ENCODE measurements at regions not wholly inside any gene's neighbourhood (a gene's known extent, or its start where the extent isn't known, plus 50 kb on each side); places are given as distances from the start of the nearest gene placed in this dataset.

- no peaks in the 10 kb centered on the region for H3K9me3 ChIP-seq (ENCODE audit: low read length)
- no peak overlapping the region for H3K27ac ChIP-seq (ENCODE audit: low read depth, low read length)
- no peaks in the 10 kb centered on the region for H3K36me3 ChIP-seq (ENCODE audit: insufficient read depth, low read length)
- CTCF ChIA-PET: no interaction called here
- H3K4me1 ChIP-seq (ENCODE audit: insufficient read depth, low read length): no peaks in the 10 kb centered on the region
- no peak overlapping the region for H3K27ac Mint-ChIP-seq
- DNase-seq: no peak
- POLR2A ChIA-PET: no interaction called here
- H3K4me3 Mint-ChIP-seq: no peak overlapping the region
- H3K27me3 ChIP-seq (ENCODE audit: insufficient read depth, low read length, poor library complexity, severe bottlenecking): no peaks in the 10 kb centered on the region
- no peak overlapping the region for H3K4me3 ChIP-seq (ENCODE audit: low read length)
- no peaks in the 10 kb centered on the region for H3K36me3 Mint-ChIP-seq
- no peaks in the 10 kb centered on the region for H3K4me1 Mint-ChIP-seq
- H3K9me3 Mint-ChIP-seq: no peaks in the 10 kb centered on the region
- peaks cover 5 to 6% of the 10 kb centered on the region in 2 donors for H3K27me3 Mint-ChIP-seq
These were observed 106.9 kb upstream of the F3 start for GRCh38 chr1:94648225-94649007.

DNA sequence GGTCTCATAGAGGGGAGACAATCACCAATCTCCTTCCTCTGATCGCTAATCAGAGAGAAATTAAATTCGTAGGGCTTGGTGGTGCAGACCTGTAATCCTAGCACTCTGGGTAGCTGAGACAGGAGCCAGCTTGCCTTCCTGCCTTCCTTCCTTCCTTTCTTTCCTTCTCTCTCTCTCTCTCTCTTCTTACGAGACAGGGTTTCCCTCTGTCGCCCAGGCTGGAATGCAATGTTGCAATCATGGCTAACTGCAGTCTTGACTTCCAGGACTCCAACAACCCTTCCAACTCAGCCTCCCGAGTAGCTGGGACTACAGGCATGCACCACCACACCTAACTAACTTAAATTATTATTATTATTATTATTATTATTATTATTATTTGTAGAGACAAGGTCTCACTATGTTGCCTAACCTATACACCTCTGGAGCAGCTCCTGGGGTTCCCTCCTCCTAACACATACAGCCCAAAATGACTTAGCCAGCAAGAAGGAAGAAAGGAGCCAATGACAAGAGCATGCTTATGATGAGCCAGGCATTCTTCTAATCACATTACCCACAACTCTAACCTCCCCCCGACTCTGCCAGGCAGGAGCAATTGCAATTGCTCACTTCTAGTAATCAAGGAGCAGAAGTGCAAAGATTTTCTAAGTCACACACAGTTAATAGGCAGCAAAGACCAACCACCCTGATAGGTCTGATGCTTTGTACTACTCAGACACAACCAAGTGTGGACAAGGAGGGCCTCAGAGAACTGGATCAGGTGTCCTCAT lies 105.4 kb upstream of the F3 start:
- H3K27me3 ChIP-seq (ENCODE audit: insufficient read depth, low read length, poor library complexity, severe bottlenecking): no peaks in the 10 kb centered on the region
- no peaks in the 10 kb centered on the region for H3K9me3 Mint-ChIP-seq
- H3K9me3 ChIP-seq (ENCODE audit: low read length): no peaks in the 10 kb centered on the region
- no peak for DNase-seq
- no peaks in the 10 kb centered on the region for H3K4me1 Mint-ChIP-seq
- no peaks in the 10 kb centered on the region for H3K4me1 ChIP-seq (ENCODE audit: insufficient read depth, low read length)
- no peaks in the 10 kb centered on the region for H3K36me3 Mint-ChIP-seq
- no peak overlapping the region for H3K27ac Mint-ChIP-seq
- H3K36me3 ChIP-seq (ENCODE audit: insufficient read depth, low read length): no peaks in the 10 kb centered on the region
- peaks cover 5 to 6% of the 10 kb centered on the region in 2 donors for H3K27me3 Mint-ChIP-seq
- POLR2A ChIA-PET: no interaction called here
- no peak overlapping the region for H3K27ac ChIP-seq (ENCODE audit: low read depth, low read length)
- CTCF ChIA-PET: no interaction called here
- no peak overlapping the region for H3K4me3 ChIP-seq (ENCODE audit: low read length)
- no peak overlapping the region for H3K4me3 Mint-ChIP-seq

DNA sequence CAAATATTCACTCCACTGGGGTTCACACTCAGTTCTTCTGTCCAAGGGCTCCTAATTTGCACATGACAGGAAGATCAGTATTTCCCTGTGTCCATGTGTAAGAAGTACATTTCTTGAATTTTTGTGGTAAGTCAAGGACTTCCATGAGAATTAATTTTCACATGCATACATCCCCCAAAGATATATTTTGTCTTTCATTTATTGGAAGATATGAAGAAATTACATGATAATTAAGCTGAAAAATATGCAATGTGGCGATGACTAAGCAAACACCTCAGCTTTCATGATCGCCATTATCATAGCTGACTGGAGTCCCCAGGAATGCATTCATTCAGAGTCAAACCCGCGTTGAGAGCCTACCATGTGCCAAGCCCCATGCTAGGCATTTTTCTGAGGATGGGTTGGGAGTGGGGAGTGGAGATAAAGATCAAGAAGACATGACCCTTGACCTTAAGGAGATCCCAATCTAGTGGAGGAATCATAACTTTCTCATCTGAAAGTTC lies 104.6 kb upstream of the F3 start:
- Histone ChIP-seq H3K27me3 (ENCODE audit: insufficient read depth, low read length, poor library complexity, severe bottlenecking) (no peaks in the 10 kb centered on the region), H3K4me3 (ENCODE audit: low read length) (no peak overlapping the region), H3K27ac (ENCODE audit: low read depth, low read length) (no peak overlapping the region), H3K9me3 (ENCODE audit: low read length) (no peaks in the 10 kb centered on the region), H3K36me3 (ENCODE audit: insufficient read depth, low read length) (no peaks in the 10 kb centered on the region), H3K4me1 (ENCODE audit: insufficient read depth, low read length) (no peaks in the 10 kb centered on the region)
- no peak for DNase-seq
- CTCF ChIA-PET: no interaction called here
- Mint-ChIP-seq H3K9me3 (no peaks in the 10 kb centered on the region), H3K4me3 (no peak overlapping the region), H3K27ac (no peak overlapping the region), H3K4me1 (no peaks in the 10 kb centered on the region), H3K27me3 (peaks cover 2 to 3% of the 10 kb centered on the region in 2 donors), H3K36me3 (no peaks in the 10 kb centered on the region)
- POLR2A ChIA-PET: no interaction called here

GRCh38 chr1:94644352-94644751 lies 102.8 kb upstream of the F3 start:
- H3K27me3 Mint-ChIP-seq: peaks cover 2 to 3% of the 10 kb centered on the region in 2 donors
- no peaks in the 10 kb centered on the region for H3K4me1 Mint-ChIP-seq
- H3K4me3 Mint-ChIP-seq: no peak overlapping the region
- no peaks in the 10 kb centered on the region for H3K9me3 Mint-ChIP-seq
- CTCF ChIA-PET: interaction anchor here (0.6 kb wide), 1 partner anchor 73 kb away, joined by 4 read pairs; no protein-coding TSS in a partner anchor
- POLR2A ChIA-PET: no interaction called here
- Histone ChIP-seq H3K4me3 (ENCODE audit: low read length) (no peak overlapping the region), H3K4me1 (ENCODE audit: insufficient read depth, low read length) (no peaks in the 10 kb centered on the region), H3K27ac (ENCODE audit: low read depth, low read length) (no peak overlapping the region), H3K36me3 (ENCODE audit: insufficient read depth, low read length) (no peaks in the 10 kb centered on the region), H3K9me3 (ENCODE audit: low read length) (no peaks in the 10 kb centered on the region), H3K27me3 (ENCODE audit: insufficient read depth, low read length, poor library complexity, severe bottlenecking) (no peaks in the 10 kb centered on the region)
- H3K27ac Mint-ChIP-seq: no peak overlapping the region
- no peaks in the 10 kb centered on the region for H3K36me3 Mint-ChIP-seq
- DNase-seq: no peak

- ChIA-PET POLR2A (no interaction called here), CTCF (no interaction called here)
- no peaks in the 10 kb centered on the region for H3K4me1 ChIP-seq (ENCODE audit: insufficient read depth, low read length)
- peaks cover 2 to 3% of the 10 kb centered on the region in 2 donors for H3K27me3 Mint-ChIP-seq
- no peaks in the 10 kb centered on the region for H3K4me1 Mint-ChIP-seq
- H3K36me3 ChIP-seq (ENCODE audit: insufficient read depth, low read length): no peaks in the 10 kb centered on the region
- H3K27ac ChIP-seq (ENCODE audit: low read depth, low read length): no peak overlapping the region
- H3K9me3 ChIP-seq (ENCODE audit: low read length): no peaks in the 10 kb centered on the region
- no peak overlapping the region for H3K4me3 Mint-ChIP-seq
- no peak overlapping the region for H3K27ac Mint-ChIP-seq
- H3K27me3 ChIP-seq (ENCODE audit: insufficient read depth, low read length, poor library complexity, severe bottlenecking): no peaks in the 10 kb centered on the region
- no peaks in the 10 kb centered on the region for H3K36me3 Mint-ChIP-seq
- DNase-seq: no peak
- no peak overlapping the region for H3K4me3 ChIP-seq (ENCODE audit: low read length)
- H3K9me3 Mint-ChIP-seq: no peaks in the 10 kb centered on the region
These were observed 102.3 kb upstream of the F3 start for GRCh38 chr1:94643819-94644218.

GRCh38 chr1:94642617-94643321 lies 101.2 kb upstream of the F3 start:
- no peaks in the 10 kb centered on the region for H3K9me3 Mint-ChIP-seq
- POLR2A ChIA-PET: no interaction called here
- no peaks in the 10 kb centered on the region for H3K4me1 Mint-ChIP-seq
- no peaks in the 10 kb centered on the region for H3K27me3 ChIP-seq (ENCODE audit: insufficient read depth, low read length, poor library complexity, severe bottlenecking)
- CTCF ChIA-PET: no interaction called here
- no peaks in the 10 kb centered on the region for H3K36me3 ChIP-seq (ENCODE audit: insufficient read depth, low read length)
- no peak overlapping the region for H3K4me3 Mint-ChIP-seq
- no peak overlapping the region for H3K27ac ChIP-seq (ENCODE audit: low read depth, low read length)
- no peak for DNase-seq
- peaks cover 2 to 3% of the 10 kb centered on the region in 2 donors for H3K27me3 Mint-ChIP-seq
- no peak overlapping the region for H3K27ac Mint-ChIP-seq
- no peaks in the 10 kb centered on the region for H3K4me1 ChIP-seq (ENCODE audit: insufficient read depth, low read length)
- no peak overlapping the region for H3K4me3 ChIP-seq (ENCODE audit: low read length)
- H3K36me3 Mint-ChIP-seq: no peaks in the 10 kb centered on the region
- H3K9me3 ChIP-seq (ENCODE audit: low read length): no peaks in the 10 kb centered on the region

- no peak for DNase-seq
- ChIA-PET CTCF (no interaction called here), POLR2A (no interaction called here)
- H3K4me1 ChIP-seq (ENCODE audit: insufficient read depth, low read length): no peaks in the 10 kb centered on the region
- Mint-ChIP-seq H3K4me3 (no peak overlapping the region), H3K4me1 (no peaks in the 10 kb centered on the region), H3K36me3 (peaks cover 0 to 1% (median 0%) of the 10 kb centered on the region in 3 donors), H3K9me3 (no peaks in the 10 kb centered on the region), H3K27me3 (no peaks in the 10 kb centered on the region), H3K27ac (no peak overlapping the region)
- H3K27ac ChIP-seq (ENCODE audit: low read depth, low read length): no peak overlapping the region
- no peak overlapping the region for H3K4me3 ChIP-seq (ENCODE audit: low read length)
- no peaks in the 10 kb centered on the region for H3K36me3 ChIP-seq (ENCODE audit: insufficient read depth, low read length)
- H3K27me3 ChIP-seq (ENCODE audit: insufficient read depth, low read length, poor library complexity, severe bottlenecking): no peaks in the 10 kb centered on the region
- no peaks in the 10 kb centered on the region for H3K9me3 ChIP-seq (ENCODE audit: low read length)
These were observed 100.4 kb upstream of the F3 start for GRCh38 chr1:94641990-94642389.

- H3K27ac Mint-ChIP-seq: no peak overlapping the region
- ChIA-PET CTCF (no interaction called here), POLR2A (no interaction called here)
- H3K9me3 ChIP-seq (ENCODE audit: low read length): no peaks in the 10 kb centered on the region
- peaks cover 0 to 2% of the 10 kb centered on the region in 2 donors for H3K27me3 Mint-ChIP-seq
- no peaks in the 10 kb centered on the region for H3K36me3 ChIP-seq (ENCODE audit: insufficient read depth, low read length)
- no peaks in the 10 kb centered on the region for H3K4me1 ChIP-seq (ENCODE audit: insufficient read depth, low read length)
- no peaks in the 10 kb centered on the region for H3K27me3 ChIP-seq (ENCODE audit: insufficient read depth, low read length, poor library complexity, severe bottlenecking)
- DNase-seq: no peak
- no peak overlapping the region for H3K4me3 ChIP-seq (ENCODE audit: low read length)
- no peak overlapping the region for H3K27ac ChIP-seq (ENCODE audit: low read depth, low read length)
- H3K4me3 Mint-ChIP-seq: no peak overlapping the region
- H3K4me1 Mint-ChIP-seq: no peaks in the 10 kb centered on the region
- peaks cover 0 to 1% (median 0%) of the 10 kb centered on the region in 3 donors for H3K36me3 Mint-ChIP-seq
- no peaks in the 10 kb centered on the region for H3K9me3 Mint-ChIP-seq
These were observed 98.6 kb upstream of the F3 start for GRCh38 chr1:94640125-94640524.
